Prostate gland (tissue), 2 donors: ENCODE measurements at regions not wholly inside any gene's neighbourhood (a gene's known extent, or its start where the extent isn't known, plus 50 kb on each side); places are given as distances from the start of the nearest gene placed in this dataset.

Experiments
- DNase-seq: peaks from one replicate; pipeline ENCODE4 v3.0.0-alpha.2; 2019; ENCODE audit warnings: low spot score
- H3K27ac ChIP-seq, 2 donors: fragments of 200-600 bp; sonication (generic); 2 replicates each; pipeline ENCODE4 v1.5.1; 2017 to 2019
- H3K27me3 ChIP-seq: fragments of 200-600 bp; sonication (generic); replicated peaks from 2 replicates; pipeline ENCODE4 v1.5.1; 2019; ENCODE audit not compliant: insufficient read depth
- H3K36me3 ChIP-seq, 2 donors: fragments of 200-600 bp; sonication (generic); 1 replicate in 1 of 2; 2 replicates in 1 of 2; pipeline versions ENCODE4 v1.5.1 to v1.8.1; 2017 to 2019
- H3K4me1 ChIP-seq: fragments of 200-600 bp; sonication (generic); replicated peaks from 2 replicates; pipeline ENCODE4 v1.5.1; 2019
- H3K4me3 ChIP-seq, 2 donors: fragments of 200-600 bp; sonication (generic); 2 replicates each; pipeline ENCODE4 v1.5.1; 2017 to 2019
- H3K9me3 ChIP-seq: fragments of 200-600 bp; sonication (generic); 2 replicates; pipeline ENCODE4 v1.5.1; 2017
- POLR2A ChIP-seq: fragments of 450-650 bp; IDR thresholded peaks from one replicate; pipeline ENCODE4 v1.6.1; 2016; ENCODE audit warnings: antibody characterized with exemption, mild to moderate bottlenecking
- POLR2AphosphoS5 ChIP-seq: sonication (generic); formaldehyde crosslinking; IDR thresholded peaks from one replicate; pipeline ENCODE4 v1.6.1; 2017; ENCODE audit warnings: antibody characterized with exemption
- WGBS: methylation state at CpG from one replicate; pipeline ENCODE4 v1.1.5; 2018; 5-methylcytosine and 5-hydroxymethylcytosine counted together
- intact Hi-C: fragments of 100-400 bp; cut with DNase I; formaldehyde crosslinking; loops from one replicate; pipeline ENCODE4 v1.14.2; 2022
- TF ChIP-seq, protein P1 (sequence below), 4 experiments: fragments of 200-600 bp in 2 of 4; fragments of 450-650 bp in 2 of 4; sonication (generic) in 2 of 4; IDR thresholded peaks; 1 replicate in 3 of 4; 2 replicates in 1 of 4; pipeline ENCODE4 v1.5.1; 2016 to 2019; ENCODE audit warnings: antibody characterized with exemption in 4 of 4, mild to moderate bottlenecking in 2 of 4, moderate library complexity in 2 of 4

DNA sequence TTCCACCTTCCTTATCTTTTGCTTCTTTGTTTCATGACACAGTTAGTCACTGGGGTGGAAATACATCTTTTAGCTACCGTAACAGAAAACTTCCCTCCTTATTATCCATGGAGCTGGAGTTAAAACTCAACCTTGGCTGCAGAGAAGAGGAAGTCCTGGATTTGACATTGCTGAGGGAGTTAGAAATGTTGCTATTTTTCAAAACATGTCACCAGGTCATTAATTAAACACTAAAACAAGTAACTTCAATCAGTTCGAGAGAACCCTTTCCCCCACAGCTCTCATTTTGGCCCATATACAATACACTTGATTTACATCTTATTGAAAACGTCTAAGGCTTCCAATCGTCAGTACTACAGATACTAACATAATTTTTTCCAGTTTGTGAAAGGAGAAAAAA is 237.9 kb upstream of the CD180 start:
- no peaks in the 10 kb centered on the region for H3K27me3 ChIP-seq
- WGBS, result 79% methylated on average over 4 of the region's 4 CpGs
- H3K9me3 ChIP-seq, result no peaks in the 10 kb centered on the region
- intact Hi-C loops, result no loop called here
- no peaks in the 10 kb centered on the region for H3K36me3 ChIP-seq
- no peak overlapping the region for H3K27ac ChIP-seq
- no peak for DNase-seq
- TF ChIP-seq POLR2AphosphoS5, result no peak
- TF ChIP-seq, protein P1, sequence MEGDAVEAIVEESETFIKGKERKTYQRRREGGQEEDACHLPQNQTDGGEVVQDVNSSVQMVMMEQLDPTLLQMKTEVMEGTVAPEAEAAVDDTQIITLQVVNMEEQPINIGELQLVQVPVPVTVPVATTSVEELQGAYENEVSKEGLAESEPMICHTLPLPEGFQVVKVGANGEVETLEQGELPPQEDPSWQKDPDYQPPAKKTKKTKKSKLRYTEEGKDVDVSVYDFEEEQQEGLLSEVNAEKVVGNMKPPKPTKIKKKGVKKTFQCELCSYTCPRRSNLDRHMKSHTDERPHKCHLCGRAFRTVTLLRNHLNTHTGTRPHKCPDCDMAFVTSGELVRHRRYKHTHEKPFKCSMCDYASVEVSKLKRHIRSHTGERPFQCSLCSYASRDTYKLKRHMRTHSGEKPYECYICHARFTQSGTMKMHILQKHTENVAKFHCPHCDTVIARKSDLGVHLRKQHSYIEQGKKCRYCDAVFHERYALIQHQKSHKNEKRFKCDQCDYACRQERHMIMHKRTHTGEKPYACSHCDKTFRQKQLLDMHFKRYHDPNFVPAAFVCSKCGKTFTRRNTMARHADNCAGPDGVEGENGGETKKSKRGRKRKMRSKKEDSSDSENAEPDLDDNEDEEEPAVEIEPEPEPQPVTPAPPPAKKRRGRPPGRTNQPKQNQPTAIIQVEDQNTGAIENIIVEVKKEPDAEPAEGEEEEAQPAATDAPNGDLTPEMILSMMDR (IDR thresholded peaks at IDR 0.05), result no peak
- no peak for TF ChIP-seq POLR2A
- H3K4me1 ChIP-seq, result no peaks in the 10 kb centered on the region
- H3K4me3 ChIP-seq, result no peak overlapping the region

DNA sequence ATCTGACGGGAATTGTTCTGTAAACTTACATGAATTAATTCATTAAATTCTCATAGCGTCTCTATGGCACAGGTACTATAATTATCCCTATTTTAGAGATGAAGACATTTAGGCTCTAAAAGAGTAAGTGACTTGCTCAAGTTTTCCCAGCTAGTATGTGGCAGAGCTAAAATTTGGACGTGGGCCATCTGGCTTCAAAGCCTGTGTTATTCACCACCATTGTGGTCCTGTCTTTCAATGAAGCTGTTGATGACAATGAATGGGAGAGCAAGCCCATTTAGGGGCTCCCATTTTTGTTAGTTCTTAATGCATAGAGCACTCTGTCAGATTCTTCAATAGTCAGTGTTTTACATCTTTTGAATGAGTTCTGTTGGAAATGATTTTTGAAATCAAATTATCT is 236.0 kb upstream of the CD180 start:
- H3K4me3 ChIP-seq, result no peak overlapping the region
- intact Hi-C loops, result no loop called here
- H3K36me3 ChIP-seq, result no peaks in the 10 kb centered on the region
- WGBS, result 82% methylated on average over 3 of the region's 3 CpGs
- no peaks in the 10 kb centered on the region for H3K9me3 ChIP-seq
- no peaks in the 10 kb centered on the region for H3K4me1 ChIP-seq
- TF ChIP-seq POLR2A, result no peak
- no peak for TF ChIP-seq POLR2AphosphoS5
- TF ChIP-seq, protein P1 (IDR thresholded peaks at IDR 0.05), result no peak
- H3K27me3 ChIP-seq, result no peaks in the 10 kb centered on the region
- no peak overlapping the region for H3K27ac ChIP-seq
- DNase-seq, result no peak

DNA sequence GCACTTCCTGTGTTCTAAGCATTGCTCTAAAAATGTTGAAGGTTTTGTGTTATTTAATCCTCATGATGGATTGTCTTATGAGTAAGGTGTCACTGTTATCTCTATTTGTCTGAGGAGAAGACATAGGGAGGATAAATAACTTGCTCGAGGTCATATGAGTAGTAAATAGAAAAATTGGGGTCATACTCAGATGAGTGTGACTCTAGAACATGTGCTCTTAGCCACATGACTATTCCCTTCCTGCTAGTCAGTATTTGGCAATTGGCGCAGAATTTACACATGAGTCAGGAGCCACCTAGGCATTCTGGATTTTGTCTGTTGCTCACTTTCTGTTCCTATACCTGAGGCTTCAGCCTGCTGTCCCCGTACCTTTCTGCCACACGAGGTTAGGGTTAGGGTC is 234.6 kb upstream of the CD180 start:
- H3K4me3 ChIP-seq, result no peak overlapping the region
- WGBS, result 89% methylated on average over 4 of the region's 4 CpGs
- H3K4me1 ChIP-seq, result no peaks in the 10 kb centered on the region
- TF ChIP-seq, protein P1 (IDR thresholded peaks at IDR 0.05), result no peak
- no peak for TF ChIP-seq POLR2A
- no peak for TF ChIP-seq POLR2AphosphoS5
- H3K9me3 ChIP-seq, result no peaks in the 10 kb centered on the region
- intact Hi-C loops, result no loop called here
- no peak overlapping the region for H3K27ac ChIP-seq
- H3K27me3 ChIP-seq, result no peaks in the 10 kb centered on the region
- no peaks in the 10 kb centered on the region for H3K36me3 ChIP-seq
- DNase-seq, result no peak

DNA sequence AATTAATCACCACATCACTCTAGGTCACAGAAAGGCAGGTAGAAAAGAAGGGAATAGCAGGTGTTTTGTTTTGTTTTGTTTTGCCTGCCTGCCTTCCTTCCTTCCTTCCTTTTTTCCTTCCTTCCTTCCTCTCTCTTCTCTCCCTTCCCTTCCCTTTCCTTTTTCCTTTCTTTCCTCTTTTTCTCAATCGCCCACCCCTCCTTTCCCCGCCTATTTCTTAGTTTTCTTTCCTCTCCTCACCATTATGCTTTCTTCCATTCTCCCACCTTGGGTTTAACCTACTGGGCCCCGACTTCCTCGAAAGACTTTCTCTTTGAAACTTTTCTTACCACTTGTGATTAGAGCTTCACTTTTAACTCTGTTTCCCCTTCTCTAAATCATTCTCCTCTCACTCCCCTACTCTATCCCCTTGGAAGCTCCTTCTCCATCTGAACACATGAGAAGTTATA is 231.3 kb upstream of the CD180 start:
- intact Hi-C loops, result no loop called here

More for the DNA sequence above, 231.3 kb upstream of the CD180 start:
- Histone ChIP-seq H3K4me3 (no peak overlapping the region), H3K27ac (no peak overlapping the region), H3K27me3 (no peaks in the 10 kb centered on the region), H3K9me3 (no peaks in the 10 kb centered on the region), H3K36me3 (no peaks in the 10 kb centered on the region), H3K4me1 (no peaks in the 10 kb centered on the region)
- 97% methylated on average over 4 of the region's 4 CpGs for WGBS
- DNase-seq, result no peak
- TF ChIP-seq POLR2AphosphoS5 (no peak), POLR2A (no peak)
- TF ChIP-seq, protein P1 (IDR thresholded peaks at IDR 0.05), result no peak
